Right lobe of liver (tissue), 6 donors: ENCODE measurements at regions not wholly inside any gene's neighbourhood (a gene's known extent, or its start where the extent isn't known, plus 50 kb on each side); places are given as distances from the start of the nearest gene placed in this dataset.

ENCODE experiments used
- ATAC-seq, 4 donors: fragments of 200-7000 bp; cut with Tn5 transposase; one replicate each; pipeline ENCODE4 v1.9.1; 2020; ENCODE audit warnings: mild to moderate bottlenecking in 4 of 4, moderate library complexity in 4 of 4
- DNase-seq, 3 donors: peaks; one replicate each; pipeline ENCODE4 v3.0.0-alpha.2; 2020
- H3K27ac ChIP-seq, 3 donors: fragments of 200-600 bp; one replicate each; pipeline ENCODE4 v1.8.0; 2022
- H3K27me3 ChIP-seq, 2 donors: fragments of 200-600 bp; one replicate each; pipeline ENCODE4 v1.8.0; 2022
- H3K36me3 ChIP-seq, 4 donors: fragments of 200-600 bp; sonication (generic) in 1 of 4; one replicate each; pipeline versions ENCODE4 v1.5.1 to v1.8.0; 2017 to 2022; ENCODE audit warnings: control low read depth in 1 of 4
- H3K4me1 ChIP-seq, 4 donors: fragments of 200-600 bp; sonication (generic) in 1 of 4; one replicate each; pipeline versions ENCODE4 v1.5.1 to v1.8.0; 2017 to 2022; ENCODE audit warnings: control low read depth in 1 of 4
- H3K4me3 ChIP-seq, 3 donors: fragments of 200-600 bp; one replicate each; pipeline ENCODE4 v1.8.0; 2022
- H3K9me3 ChIP-seq, 4 donors: fragments of 200-600 bp; sonication (generic) in 1 of 4; one replicate each; pipeline versions ENCODE4 v1.5.1 to v1.8.0; 2017 to 2022; ENCODE audit warnings: control low read depth in 1 of 4
- CTCF ChIP-seq, 4 donors: fragments of 200-600 bp in 3 of 4; fragments of 450-650 bp in 1 of 4; IDR thresholded peaks; one replicate each; pipeline versions ENCODE4 v1.5.1 to v1.8.0; 2016 to 2022; ENCODE audit warnings: antibody characterized with exemption in 4 of 4, mild to moderate bottlenecking in 2 of 4
- POLR2A ChIP-seq: fragments of 450-650 bp; IDR thresholded peaks from one replicate; pipeline ENCODE4 v1.6.1; 2017; ENCODE audit warnings: antibody characterized with exemption, mild to moderate bottlenecking
- WGBS: methylation state at CpG from one replicate; pipeline ENCODE4 v1.1.6; 2018; ENCODE audit warnings: low coverage, low lambda C conversion rate; ENCODE audit not compliant: insufficient coverage; ENCODE audit errors: missing lambda C conversion rate; 5-methylcytosine and 5-hydroxymethylcytosine counted together
- intact Hi-C, 2 donors: fragments of 100-400 bp; cut with DNase I; formaldehyde crosslinking; loops; one replicate each; pipeline versions ENCODE4 v1.11.2 to v1.14.1; 2022
- donor health status: DM: no; HTN: yes; CAD: no.
- donor health status: DM: no; HTN: no; CAD: no.
- donor health status: DM: no; HTN: no; CAD: no.
- donor health status: DM: no; HTN: yes; CAD: no.
- donor health status: DM: no; HTN: yes; CAD: no.

GRCh38 chr15:88312941-88313579 lies 56.5 kb upstream of the NTRK3 start:
- Histone ChIP-seq H3K27me3 (no peaks in the 10 kb centered on the region), H3K9me3 (no peaks in the 10 kb centered on the region), H3K36me3 (no peaks in the 10 kb centered on the region), H3K4me3 (no peak overlapping the region), H3K27ac (no peak overlapping the region), H3K4me1 (no peaks in the 10 kb centered on the region)
- WGBS = 37% methylated on average over 7 of the region's 7 CpGs
- TF ChIP-seq POLR2A (no peak), CTCF (IDR thresholded peaks at IDR 0.05) (no peak)
- intact Hi-C loops = no loop called here
- ATAC-seq (no peak), DNase-seq (no peak)

- TF ChIP-seq POLR2A (no peak), CTCF (IDR thresholded peaks at IDR 0.05) (no peak)
- DNase-seq (no peak), ATAC-seq (no peak)
- intact Hi-C loops = no loop called here
- no peaks in the 10 kb centered on the region for H3K9me3 ChIP-seq
- no peaks in the 10 kb centered on the region for H3K36me3 ChIP-seq
- H3K4me3 ChIP-seq = no peak overlapping the region
- WGBS = 68% methylated on average over 3 of the region's 3 CpGs
- no peaks in the 10 kb centered on the region for H3K27me3 ChIP-seq
- no peaks in the 10 kb centered on the region for H3K4me1 ChIP-seq
- no peak overlapping the region for H3K27ac ChIP-seq
These were observed 52.8 kb upstream of the NTRK3 start for GRCh38 chr15:88309363-88309762.

- Histone ChIP-seq H3K9me3 (no peaks in the 10 kb centered on the region), H3K4me1 (no peaks in the 10 kb centered on the region), H3K27ac (no peak overlapping the region), H3K36me3 (no peaks in the 10 kb centered on the region), H3K4me3 (no peak overlapping the region), H3K27me3 (no peaks in the 10 kb centered on the region)
- ATAC-seq (no peak), DNase-seq (no peak)
- TF ChIP-seq POLR2A = no peak
- TF ChIP-seq CTCF (IDR thresholded peaks at IDR 0.05) = no peak
- WGBS = 88% methylated on average over 2 of the region's 2 CpGs
- intact Hi-C loops = no loop called here
These were observed 50.8 kb upstream of the NTRK3 start for GRCh38 chr15:88307344-88307743.
